HG02943 (cell line): ENCODE measurements at regions not wholly inside any gene's neighbourhood (a gene's known extent, or its start where the extent isn't known, plus 50 kb on each side); places are given as distances from the start of the nearest gene placed in this dataset.
A peak's percentile ranks its signal among the peaks of the same experiment; 100 is the strongest.

Experiments used
- ATAC-seq: cut with Tn5 transposase; IDR thresholded peaks from one replicate; pipeline ENCODE4 v1.9.1; 2021; ENCODE audit warnings: mild to moderate bottlenecking, low read depth, moderate library complexity; ENCODE audit not compliant: unreplicated experiment

DNA sequence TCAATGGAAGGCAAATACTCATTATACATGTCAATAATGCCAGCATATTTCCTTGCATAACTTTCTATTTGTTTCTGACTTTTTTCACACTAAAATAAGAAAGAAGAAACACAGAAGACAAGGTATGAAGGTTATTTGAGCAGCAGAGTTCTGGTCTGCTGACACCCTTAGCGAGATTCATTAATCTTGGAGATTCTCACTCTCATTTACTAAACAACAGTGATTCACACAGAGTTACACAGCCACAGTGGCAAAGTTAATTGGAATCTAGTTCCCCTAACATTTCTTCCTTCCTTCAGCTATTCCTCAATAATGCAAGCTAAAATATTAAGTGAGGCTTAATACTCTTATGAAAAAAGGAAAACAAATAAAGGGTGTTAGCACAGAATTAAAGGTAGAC lies 1044.0 kb downstream of the IGSF11 start:
- no peak for ATAC-seq

DNA sequence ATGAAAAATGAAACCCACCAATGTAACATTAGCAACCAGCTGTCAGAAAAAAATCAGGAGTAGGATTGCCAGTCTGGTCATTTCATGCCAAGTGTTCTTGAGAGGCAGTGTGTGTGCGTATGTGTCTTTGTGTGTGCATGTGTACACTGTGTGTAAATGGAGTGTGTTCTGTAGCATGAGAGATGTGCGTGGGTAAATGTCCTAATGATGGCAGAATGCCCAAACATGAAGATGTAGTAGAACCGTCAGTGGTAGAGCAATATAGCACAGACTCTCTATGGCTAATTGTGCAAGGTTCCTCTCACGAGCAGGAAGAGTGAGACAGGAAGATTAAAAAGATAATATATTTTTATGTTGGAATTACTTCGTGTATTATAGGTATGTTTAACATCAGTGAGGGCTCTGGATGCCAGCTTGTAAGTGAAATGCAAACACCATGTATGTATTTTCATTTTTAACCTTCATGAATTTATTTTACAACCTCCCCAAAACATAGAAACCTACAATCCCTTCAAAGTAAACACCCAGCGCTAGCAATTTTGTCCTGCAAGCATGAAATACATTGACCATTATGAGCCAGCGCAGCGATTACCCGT lies 1038.7 kb downstream of the IGSF11 start:
- ATAC-seq: no peak

DNA sequence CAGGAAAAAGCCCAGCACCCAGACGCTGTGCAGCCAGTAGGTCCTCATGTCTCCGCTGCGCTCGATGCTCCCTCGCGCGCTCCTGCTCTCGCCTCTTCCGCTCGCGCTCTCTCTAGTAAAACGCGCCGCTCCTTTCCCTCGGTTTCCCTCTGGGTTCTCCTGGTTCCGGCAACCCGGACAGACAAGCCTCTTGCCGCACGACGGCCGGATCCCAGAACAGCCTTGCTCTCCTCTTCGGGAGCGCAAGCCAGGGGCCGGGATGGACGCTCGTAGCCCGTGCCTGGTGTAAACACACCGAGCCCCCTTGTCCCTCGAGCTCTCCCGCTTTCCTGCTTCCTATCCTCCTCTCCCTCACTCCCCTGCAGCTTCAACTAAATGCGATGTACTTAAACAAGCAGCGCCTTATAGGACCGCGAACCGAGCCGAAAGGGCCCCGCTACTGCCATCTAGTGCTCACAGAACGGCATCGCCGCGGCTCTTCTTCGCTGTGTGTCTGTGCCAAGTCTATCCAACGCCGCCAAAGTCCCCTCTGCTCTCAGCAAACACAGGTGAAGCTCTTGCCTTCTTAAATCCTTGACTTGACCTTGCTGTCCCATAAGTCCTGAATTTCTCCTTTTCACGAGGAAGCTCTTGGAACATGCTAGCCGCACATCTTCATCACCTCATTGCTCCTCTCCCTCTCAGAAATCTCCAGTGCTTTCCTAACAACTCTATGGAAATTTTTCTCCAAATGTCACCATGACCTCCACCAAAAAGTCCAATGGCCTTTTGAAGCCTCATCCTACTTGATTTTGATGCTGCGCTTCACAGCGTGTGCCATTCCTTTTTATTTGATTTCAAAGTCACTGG lies 1037.2 kb downstream of the IGSF11 start:
- peak; percentile 94 for ATAC-seq

DNA sequence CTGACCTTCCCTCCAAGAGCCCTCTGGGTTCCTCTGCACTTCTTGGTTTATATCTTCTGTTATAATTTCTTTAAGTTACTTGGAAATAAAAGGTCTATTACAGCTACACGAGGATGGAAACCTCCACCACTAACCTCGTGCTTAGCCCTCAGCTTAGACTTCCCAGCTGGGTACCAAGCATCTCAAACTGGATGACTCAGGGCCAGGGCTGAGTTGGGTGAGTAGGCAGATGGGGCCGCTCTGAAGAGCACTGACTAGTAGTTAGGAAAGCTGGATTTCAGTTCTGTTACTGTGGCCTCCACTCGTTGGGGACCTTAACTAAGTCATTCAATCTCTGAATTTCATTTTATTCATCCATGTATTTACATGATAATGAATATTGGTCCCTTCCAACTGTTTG lies 1036.6 kb downstream of the IGSF11 start:
- no peak for ATAC-seq

DNA sequence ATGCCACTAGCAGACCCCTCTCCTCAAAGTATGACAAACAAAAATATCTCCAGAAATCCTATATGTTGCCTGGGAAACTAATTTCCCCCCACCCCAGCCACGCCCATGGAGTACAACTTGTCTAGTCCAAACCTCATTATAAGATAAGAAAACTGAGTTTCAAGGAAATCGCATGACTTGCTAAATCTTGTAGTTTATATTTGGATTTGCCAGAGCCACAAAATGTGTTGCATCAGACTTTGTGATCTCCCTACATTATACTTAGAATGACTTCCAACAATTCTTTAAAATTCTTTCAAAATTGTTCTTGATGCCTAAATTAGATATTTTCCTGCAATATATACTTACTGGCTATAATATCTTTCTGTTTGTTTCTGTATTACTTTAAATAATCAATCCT lies 1034.4 kb downstream of the IGSF11 start:
- ATAC-seq: no peak

DNA sequence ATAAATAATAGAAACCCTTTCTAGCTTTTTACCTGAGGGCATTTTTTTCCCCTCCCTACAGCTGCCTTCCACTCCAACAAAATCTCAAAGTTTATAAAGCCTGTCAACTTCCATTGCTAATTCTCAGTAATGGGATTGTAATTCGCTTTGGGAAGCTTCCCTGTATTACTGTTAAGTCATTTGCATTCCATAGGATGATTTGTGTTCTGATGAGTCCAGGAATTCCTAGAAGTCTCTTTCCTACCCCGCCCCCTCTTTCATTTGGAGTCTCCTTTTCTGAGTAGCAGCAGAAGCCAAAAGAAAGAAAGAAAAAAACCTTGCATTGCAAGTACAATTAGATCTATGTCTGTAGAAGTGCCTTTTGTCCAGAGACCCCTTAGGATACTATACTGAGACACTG lies 1033.3 kb downstream of the IGSF11 start:
- no peak for ATAC-seq

DNA sequence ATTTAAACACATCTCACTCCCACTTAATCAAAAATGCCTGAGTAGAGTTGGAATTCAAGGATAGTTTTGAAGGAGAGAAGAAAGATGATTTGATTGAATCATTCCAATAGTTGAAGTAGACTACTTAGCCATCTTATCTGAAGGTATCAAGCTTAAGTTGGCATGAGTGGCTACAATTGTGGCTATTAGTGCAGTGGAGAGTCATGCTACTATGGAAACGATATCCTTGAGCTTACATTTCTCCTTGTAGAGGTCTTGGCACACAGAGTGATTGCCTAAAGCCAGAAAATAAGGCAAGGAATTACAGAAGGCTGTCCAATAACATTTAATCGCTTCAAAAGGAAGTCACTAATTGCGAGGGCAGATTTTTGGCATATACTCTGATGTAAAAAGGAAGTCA lies 1022.7 kb downstream of the IGSF11 start:
- ATAC-seq: no peak

DNA sequence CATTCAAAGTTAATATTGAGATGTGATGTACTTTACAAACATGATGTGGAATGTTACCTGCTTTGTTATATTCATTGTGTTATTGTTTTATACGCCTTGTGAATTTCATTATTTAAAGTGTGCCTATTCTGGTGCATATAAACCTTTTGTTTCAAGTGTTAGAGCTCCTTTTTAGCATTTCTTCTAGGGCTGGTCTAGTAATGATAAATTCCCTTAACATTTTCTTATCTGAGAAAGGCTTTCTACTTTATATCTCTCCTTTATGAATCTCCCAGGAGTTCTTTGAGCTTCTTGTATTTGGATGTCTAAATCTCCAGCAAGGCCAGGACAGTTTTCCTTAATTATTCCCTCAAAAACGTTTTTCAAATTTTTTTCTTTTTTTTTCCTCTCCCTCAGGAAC lies 1005.6 kb downstream of the IGSF11 start:
- no peak for ATAC-seq

DNA sequence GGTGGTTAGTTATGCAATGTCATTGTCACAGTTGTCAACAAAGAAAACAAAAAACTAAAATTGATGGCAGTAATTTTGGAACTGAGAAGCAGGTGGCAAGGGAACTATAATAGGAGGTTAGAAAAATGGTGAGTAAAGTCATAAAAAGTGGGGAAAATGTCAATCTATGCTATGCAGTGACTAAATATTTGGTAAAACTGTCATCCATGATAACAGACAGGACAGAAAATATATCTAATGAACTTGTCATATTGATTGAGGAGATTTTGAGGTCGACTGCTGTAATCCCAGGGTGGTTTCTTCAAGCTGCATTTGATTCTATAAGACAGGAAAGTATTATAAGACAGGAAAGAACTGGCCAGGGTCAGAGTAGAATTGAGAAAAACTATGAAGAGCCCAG lies 998.4 kb downstream of the IGSF11 start:
- ATAC-seq: no peak

DNA sequence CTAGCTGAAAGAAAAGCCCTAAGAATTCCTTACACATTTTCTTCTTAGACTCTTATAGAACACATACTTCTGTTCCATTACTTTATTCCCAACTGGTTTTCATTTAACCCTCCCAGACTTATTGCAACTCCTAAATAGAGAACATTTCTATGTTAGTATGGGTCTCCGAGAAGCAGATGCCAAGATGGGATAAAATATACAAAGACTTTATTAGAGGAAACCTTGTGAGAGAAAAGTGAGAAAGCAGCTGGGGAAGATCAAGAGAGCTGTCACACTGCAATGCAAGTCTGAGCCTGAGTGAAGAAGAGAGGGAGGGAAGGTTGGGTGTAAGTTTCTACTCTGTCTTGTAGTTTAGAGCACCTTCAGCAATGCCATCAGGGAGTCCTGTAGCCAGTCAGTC lies 979.3 kb downstream of the IGSF11 start:
- ATAC-seq: no peak

DNA sequence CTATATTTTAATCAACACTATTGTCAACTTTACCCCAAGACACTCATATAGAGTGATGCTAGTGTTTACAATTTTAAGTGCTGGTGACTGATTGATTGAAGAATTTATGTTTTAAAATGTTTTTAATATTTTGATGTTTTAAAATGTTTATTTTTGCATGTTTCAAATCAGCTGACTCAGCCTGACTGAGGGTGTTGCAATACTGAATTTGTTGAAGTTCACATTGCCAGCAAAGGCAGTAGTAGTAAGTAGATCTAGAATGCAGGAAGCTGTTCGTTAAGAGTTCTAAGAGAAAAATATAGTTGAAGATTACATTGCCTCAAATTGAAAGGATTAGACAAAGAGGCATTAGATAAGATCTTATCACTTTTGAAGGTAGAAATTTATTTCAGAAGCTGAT lies 977.6 kb downstream of the IGSF11 start:
- no peak for ATAC-seq

DNA sequence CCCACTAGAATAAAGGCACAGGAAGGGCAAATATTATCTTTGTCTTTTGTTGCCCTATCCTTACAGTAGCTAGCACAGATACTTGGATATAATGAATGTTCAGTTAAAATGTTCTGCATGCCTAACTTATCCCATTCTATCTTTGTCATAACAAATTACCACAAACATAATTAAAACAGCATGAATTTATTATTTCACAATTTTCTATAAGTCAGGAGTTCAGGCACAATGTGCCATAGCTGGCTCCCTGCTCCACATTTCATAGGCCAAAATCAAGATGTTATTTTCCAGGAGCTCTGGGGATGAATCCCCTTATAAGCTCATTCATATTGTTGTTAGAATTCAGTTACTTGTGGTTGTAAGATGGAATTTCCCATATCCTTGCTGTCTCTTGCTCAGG lies 975.5 kb downstream of the IGSF11 start:
- no peak for ATAC-seq

DNA sequence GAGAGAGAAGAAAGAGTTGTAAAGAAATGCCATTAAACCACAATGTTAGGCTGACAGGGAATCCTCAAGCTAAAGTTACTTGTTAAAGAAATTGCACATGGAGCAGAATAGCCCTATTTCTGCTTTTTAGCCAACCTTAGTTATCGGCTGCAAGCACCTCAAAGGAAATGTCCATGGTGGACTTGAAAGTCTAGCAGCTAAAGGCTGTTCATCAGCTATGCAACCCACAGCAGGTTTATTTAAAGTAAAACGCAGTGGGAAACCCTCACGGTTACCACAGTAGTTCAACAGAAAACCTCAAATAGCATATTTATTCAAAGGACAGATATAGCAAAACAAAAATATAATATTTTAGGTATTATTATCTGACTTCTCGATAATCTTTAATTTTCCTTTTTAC lies 967.2 kb downstream of the IGSF11 start:
- no peak for ATAC-seq

DNA sequence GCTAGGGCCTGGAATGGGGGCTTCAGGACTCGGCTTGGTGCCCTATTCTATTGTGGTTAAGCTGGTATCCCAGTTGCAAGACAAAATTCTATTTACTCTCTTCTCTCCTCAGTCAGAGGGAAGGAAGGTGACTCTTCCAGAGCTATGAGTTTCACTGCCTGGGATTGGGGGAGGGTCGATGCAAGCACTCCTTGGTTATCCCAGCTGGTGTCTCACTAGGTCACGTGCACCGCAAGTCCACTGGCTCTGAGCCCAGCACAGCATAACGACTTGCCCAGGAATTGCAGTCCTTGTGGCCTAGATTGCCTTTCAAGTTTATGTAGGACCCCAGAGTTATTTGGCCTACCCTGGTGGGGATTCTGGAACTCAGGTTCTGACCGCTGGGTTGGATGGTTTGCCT lies 958.8 kb downstream of the IGSF11 start:
- ATAC-seq: no peak

DNA sequence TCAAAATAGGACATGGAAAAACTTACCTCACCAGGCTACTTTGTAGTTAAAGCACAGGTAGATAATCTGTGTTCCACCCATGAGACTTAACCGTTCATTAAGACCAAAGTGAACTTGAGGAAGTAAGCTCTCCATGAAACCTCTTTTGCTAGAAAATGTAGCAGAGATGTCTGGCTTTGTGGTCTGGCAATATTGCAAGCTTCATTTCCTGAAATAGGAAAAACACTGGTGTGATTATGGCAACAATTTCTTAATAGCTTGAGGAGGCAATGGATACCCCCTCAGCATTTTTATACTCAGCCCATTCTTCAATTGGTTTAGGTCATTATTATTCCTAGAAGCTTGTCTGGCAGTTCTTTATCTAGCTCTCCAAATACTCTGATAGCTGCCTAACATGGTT lies 957.3 kb downstream of the IGSF11 start:
- no peak for ATAC-seq

DNA sequence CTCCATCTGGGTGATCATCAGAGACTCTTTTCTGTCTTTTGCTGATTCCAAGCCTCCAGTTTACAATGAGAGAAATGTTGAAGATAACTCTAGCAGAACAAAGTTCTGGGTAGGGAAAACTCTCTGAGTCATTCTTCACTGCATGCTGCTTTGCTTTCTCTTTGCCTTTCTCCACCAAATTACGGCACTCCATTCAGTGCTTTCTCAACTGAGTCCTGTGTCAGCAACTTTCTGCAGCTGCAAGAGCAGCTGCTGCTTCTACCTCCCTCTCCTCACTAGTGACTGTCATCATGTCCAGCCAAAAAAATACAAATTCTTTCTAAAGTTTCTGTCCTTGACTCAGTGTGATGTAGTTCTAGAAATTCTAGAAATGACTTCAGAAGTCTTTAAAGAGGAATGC lies 953.8 kb downstream of the IGSF11 start:
- ATAC-seq: no peak

DNA sequence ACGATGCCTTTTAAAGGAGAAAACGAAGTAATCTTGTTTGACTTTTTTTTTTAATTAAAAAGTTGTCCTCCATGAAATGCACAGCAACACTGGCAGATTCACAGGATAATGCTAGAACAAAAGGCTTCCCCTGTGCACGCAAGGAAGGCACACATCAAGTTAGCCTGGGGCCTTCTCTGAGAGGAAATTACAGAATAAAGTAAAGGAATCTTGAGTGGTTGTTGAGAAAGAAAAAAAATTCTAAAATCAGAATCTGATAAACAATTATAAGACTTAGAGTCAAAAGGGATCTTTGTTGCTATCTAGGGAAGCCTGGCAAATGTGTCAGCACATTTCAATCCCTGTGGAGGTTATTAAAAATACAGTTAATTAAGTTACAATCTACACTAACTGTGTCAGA lies 946.0 kb downstream of the IGSF11 start:
- ATAC-seq: no peak

DNA sequence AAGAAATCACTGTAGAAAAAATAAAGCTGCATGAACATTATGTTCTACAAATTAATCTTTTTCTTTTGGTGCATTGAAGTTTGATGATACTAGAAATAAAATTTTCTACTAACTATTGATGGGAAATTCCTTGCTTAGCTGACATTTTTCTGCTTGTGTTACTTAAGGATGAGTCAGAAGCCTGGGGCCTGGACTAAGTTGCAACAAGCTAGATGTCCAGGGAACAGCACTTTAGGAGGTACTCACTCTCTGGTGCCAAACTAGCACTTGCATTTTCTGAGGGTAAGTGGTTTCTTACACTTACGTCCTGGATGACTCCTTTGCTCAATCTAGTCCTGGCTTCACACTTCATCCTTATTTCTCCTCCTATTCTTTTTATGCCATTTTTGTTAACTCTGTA lies 945.1 kb downstream of the IGSF11 start:
- no peak for ATAC-seq

DNA sequence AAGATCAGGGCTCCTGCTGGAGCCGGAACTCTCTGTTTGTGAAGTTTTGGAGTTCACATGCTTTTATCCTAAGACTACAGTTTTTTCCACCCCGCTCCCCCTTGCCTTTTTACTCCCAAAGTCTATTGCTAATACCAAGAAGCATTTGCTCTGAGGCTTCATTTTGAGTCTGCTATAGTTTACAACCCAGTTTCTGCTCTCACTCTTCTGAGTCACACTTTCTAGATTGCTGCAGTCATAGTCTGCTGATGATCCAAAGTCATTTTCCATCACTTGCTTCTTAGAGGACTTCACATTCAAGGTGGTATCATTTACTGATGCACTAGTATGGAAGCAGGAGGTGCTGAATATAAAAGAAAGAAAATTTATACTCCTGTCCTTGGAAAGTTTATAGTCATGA lies 937.4 kb downstream of the IGSF11 start:
- ATAC-seq: no peak

DNA sequence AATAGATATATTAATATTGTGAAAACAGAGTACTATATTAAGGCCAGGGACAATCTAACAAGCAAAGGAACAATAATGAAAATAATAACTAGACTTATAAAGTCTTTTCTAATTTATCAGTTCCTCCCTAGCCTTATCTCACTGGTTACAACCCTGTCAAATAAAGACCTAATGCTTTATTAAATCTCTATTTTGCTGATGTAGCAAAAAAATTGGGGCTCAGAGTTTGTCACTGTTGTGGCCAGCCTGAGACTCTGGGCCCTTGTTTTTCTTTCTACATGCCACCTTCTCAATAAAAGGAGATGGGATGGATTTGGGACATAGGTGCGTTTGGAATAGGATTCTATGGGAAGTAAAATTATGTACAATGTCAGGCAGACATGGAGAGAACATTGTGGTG lies 937.0 kb downstream of the IGSF11 start:
- ATAC-seq: no peak

DNA sequence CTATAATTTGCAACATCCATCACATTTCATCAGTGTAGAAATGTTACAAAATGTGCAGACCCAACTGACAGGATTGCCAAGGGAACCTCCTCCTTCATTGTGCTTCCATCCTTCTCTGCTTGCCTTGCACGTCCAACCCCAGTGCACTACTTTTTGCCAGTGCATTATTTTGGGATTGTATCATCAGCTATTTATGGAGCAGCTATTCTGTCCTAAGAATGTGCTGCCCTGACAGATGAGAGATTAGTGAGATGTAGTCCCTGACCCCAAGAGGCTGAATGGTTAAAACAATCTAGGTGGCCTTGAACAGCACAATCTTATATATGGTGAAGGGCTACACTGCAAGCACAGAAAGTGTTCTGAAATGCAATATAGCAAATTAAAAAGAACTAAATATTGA lies 935.8 kb downstream of the IGSF11 start:
- no peak for ATAC-seq

DNA sequence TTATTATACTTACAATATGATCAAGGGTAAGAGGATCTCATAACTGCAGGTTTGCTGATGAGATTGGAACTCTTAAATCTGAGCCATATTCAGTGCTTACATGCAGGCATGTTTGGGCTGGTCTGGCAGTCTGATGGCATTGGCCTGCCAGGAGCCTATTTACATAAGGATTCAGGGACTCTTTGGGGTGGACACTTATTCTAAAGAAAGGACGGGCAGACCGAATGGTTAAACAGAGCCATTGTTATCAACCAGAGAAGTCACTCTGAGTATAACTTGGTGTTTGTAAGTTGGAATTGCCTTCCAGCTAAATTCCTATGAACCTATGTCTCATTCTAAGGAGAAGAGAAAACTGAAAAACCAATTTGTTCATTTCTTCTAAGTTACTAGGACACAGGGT lies 932.8 kb downstream of the IGSF11 start:
- no peak for ATAC-seq
